RWPE1 (cell line): ENCODE measurements at regions not wholly inside any gene's neighbourhood (a gene's known extent, or its start where the extent isn't known, plus 50 kb on each side); places are given as distances from the start of the nearest gene placed in this dataset.

ENCODE experiments used
- CTCF ChIA-PET: fragments of 350-600 bp; sonication (Branson Sonifier 250); formaldehyde crosslinking; extraction: SDS; loops from one replicate; lab custom pipeline; 2021; lab: Yijun Ruan, JAX
- POLR2A ChIA-PET: fragments of 400-600 bp; formaldehyde crosslinking; extraction: SDS; loops from one replicate; lab custom pipeline; 2020; ENCODE audit warnings: antibody characterized with exemption; ENCODE audit not compliant: low non-redundant PET; lab: Yijun Ruan, JAX
- DNase-seq: peaks from one replicate; pipeline ENCODE4 v3.0.0; 2012; ENCODE audit warnings: low spot score
- H3K27ac ChIP-seq: fragments of 450-650 bp; 2 replicates; pipeline ENCODE4 v1.5.1; 2017
- TF ChIP-seq, protein P1 (sequence below): fragments of 450-650 bp; conservative IDR thresholded peaks from 2 replicates; pipeline ENCODE4 v1.5.1; 2017; ENCODE audit warnings: low read depth, mild to moderate bottlenecking

DNA sequence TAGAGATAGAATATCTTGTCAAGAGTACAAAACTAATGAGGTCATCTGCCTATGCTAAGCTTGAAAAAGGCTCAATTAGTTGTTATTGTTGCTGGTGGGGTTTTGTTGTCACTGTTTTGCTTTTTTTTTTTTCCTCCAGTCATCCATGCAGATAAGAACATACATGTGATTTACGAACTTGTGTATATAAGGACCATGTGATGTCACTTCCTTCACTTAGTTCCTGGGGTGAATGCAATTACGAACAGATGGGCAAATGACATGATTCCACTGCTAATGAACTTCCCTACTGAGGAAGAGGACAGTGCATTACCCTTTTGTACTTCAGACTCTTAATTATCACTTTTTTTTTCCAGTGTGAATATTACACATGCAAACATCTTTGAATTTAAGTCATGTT, 1175.3 kb upstream of the GJE1 start:
- TF ChIP-seq, protein P1, sequence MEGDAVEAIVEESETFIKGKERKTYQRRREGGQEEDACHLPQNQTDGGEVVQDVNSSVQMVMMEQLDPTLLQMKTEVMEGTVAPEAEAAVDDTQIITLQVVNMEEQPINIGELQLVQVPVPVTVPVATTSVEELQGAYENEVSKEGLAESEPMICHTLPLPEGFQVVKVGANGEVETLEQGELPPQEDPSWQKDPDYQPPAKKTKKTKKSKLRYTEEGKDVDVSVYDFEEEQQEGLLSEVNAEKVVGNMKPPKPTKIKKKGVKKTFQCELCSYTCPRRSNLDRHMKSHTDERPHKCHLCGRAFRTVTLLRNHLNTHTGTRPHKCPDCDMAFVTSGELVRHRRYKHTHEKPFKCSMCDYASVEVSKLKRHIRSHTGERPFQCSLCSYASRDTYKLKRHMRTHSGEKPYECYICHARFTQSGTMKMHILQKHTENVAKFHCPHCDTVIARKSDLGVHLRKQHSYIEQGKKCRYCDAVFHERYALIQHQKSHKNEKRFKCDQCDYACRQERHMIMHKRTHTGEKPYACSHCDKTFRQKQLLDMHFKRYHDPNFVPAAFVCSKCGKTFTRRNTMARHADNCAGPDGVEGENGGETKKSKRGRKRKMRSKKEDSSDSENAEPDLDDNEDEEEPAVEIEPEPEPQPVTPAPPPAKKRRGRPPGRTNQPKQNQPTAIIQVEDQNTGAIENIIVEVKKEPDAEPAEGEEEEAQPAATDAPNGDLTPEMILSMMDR = no peak
- ChIA-PET POLR2A (no interaction called here), CTCF (no interaction called here)
- no peak overlapping the region for H3K27ac ChIP-seq
- no peak for DNase-seq

DNA sequence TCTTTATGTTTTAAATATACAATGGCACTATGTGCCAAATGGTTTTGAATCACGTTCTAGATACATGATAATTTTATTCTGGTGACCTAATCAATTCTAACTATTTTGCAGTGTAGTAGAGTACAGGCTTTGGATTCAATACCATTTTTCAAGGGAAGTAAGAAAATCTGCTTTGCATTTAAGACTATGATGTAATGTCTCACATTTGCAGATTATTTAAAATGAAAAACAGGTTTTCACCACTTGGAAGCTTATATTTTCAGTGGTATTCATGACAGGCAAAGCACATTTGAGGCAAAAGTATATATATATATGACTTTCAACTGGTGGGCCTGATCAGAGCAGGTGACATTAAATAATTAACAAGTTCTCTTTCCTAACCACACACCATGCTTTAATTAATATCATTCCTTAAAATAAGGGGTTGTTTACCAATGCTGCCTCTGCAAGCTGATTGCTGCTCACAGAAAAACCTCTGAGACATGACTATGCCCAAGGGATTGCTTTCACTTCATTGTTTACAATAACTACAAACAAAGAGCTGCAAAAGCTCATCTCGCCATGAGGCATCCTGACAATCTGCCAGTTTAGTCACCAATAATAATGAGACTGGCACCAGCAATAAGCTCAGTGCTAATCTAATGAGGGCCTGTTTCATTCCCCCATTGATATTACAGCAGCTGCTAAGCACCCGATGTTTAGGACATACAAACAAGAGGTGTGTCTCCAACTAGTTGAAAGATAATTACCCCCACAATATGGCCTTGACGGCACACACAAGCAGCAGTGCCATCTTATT, 1176.0 kb upstream of the GJE1 start:
- H3K27ac ChIP-seq = no peak overlapping the region

DNA sequence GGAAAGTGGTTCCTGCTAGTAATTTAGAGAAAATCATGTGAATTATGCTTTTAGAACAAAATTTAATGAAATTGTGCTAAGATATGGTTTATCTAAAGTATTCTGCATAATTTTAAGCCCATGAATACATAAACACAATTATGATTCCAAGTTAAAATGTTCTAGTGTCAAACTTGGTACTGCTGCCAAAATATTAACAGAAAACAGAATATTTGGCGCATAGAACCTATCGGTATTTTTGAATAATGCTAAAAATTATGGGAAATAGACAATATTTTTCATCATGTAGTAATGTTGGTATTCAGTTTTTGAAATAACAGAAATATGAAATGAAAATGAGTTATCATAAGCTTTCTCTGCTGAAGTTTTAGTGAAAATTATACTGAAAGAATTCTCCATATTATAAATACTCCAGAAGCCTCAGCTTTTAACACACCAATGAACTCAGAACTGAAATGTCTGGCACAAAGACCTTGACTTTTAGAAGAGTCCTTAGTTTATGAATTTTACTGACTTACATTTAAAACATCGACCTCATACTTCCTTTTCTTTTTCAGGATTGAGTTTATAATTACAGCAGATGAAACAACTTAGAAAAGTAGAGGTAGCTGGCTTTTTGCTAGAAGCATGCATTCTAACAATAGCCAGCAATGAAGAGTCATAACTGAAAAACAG, 1192.3 kb upstream of the GJE1 start:
- ChIA-PET POLR2A (no interaction called here), CTCF (no interaction called here)
- TF ChIP-seq, protein P1 = no peak
- no peak overlapping the region for H3K27ac ChIP-seq
- DNase-seq = no peak

More for the DNA sequence above, 1176.0 kb upstream of the GJE1 start:
- POLR2A ChIA-PET = no interaction called here
- DNase-seq = no peak
- CTCF ChIA-PET = interaction anchor here (0.6 kb wide), 1 partner anchor 1094 kb away, joined by 4 read pairs; no protein-coding TSS in a partner anchor
- TF ChIP-seq, protein P1 = no peak

DNA sequence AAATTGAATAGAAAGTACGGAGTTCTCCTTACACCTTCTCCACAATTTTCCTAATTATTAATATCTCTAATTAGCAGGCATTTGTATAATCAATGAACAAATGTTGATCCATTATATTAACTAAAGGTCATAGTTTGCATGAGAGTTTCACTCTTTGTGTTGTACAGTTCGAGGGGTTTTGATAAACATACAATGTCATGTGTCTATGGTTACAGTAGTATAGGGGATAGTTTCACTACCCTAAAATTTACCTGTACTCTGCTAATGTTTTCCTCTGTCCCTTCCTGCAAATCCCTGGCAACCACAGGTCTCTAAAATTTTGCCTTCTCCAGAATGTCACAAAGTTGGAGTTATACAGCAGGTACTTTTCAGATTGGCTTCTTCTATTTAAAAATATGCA, 1199.8 kb upstream of the GJE1 start:
- TF ChIP-seq, protein P1 = no peak
- ChIA-PET POLR2A (no interaction called here), CTCF (interaction anchor here (0.7 kb wide), 1 partner anchor 797 kb away, joined by 3 read pairs; no protein-coding TSS in a partner anchor)
- no peak overlapping the region for H3K27ac ChIP-seq
- no peak for DNase-seq

DNA sequence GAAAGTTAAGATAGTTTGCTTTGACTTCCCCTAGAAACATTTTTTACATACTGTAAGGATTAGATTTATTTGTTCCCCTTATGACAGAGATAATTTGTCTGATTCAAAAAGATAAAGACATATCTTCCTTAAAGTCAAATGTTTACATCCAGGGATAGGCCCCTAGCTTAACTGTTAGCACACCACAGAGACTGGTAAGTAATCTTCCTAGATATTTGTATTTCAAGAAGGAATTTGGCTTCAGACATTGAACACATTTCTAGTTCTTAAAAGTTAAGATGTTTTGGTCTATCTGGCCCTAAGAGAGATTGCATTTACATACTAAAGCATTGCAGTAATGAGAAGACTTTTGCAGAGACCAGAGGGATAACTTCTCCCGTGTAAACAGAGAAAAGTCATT, 1201.1 kb upstream of the GJE1 start:
- ChIA-PET POLR2A (no interaction called here), CTCF (interaction anchor here (0.9 kb wide), 1 partner anchor 10 kb away, joined by 3 read pairs; no protein-coding TSS in a partner anchor)
- TF ChIP-seq, protein P1 = no peak
- no peak for DNase-seq
- no peak overlapping the region for H3K27ac ChIP-seq

DNA sequence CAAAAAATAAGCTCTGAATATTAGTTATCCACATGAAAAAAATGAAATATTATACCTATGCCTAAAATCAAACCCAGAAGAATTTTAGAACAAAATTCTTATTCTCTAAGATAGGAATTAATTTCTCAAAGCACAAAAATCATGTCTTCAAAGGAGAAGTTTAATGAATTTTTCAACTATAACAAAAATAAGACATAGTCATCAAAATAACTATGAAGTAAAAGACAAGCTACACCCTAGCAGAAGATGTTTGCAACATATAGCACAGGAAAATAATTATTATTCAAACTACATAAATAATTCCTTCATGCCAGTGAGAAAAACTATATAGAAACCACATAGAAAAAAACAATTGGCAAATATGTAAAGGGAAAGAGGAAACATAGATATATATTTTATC, 1203.6 kb upstream of the GJE1 start:
- CTCF ChIA-PET = no interaction called here
- TF ChIP-seq, protein P1 = no peak
- POLR2A ChIA-PET = no interaction called here
- no peak for DNase-seq
- no peak overlapping the region for H3K27ac ChIP-seq
